ENCODE measurements at regions not wholly inside any gene's neighbourhood (a gene's known extent, or its start where the extent isn't known, plus 50 kb on each side); places are given as distances from the start of the nearest gene placed in this dataset.

DNA sequence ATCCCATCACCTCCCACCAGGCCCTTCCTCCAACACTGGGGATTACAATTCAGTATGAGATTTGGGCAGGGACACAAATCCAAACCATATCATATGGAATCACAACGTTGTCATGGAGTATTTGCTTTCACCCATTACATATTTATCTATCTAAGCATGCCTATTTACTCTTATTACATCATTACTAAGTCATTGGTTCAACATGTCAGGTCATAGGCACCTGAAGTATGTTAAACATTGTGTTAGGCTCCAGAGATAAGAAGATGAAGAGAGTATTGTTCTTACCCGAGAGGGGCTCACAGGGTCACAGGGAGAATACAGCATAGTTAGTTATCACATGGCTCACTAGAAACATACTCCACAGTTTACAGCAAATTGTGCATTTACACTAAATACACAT, 150.5 kb downstream of the TMEM161B start:
- no peak for TF ChIP-seq SOX6 (IDR thresholded peaks at IDR 0.05)
- no peak for TF ChIP-seq MECOM (CRISPR knock-in tag; IDR thresholded peaks at IDR 0.05)
- TF ChIP-seq RAD21 (CRISPR knock-in tag; conservative IDR thresholded peaks at IDR 0.05 in 1 of 2, IDR thresholded peaks at IDR 0.05 in 1 of 2) = no peak
- TF ChIP-seq CTCF (IDR thresholded peaks at IDR 0.05 in 2 of 3, conservative IDR thresholded peaks at IDR 0.05 in 1 of 3; ENCODE audit: insufficient read depth in 2 of 3, low read depth in 1 of 3, low read length in 3 of 3) = no peak
- no peak for TF ChIP-seq KLF10 (CRISPR knock-in tag; IDR thresholded peaks at IDR 0.05)
- no peak for TF ChIP-seq RBM39 (optimal IDR thresholded peaks at IDR 0.05; ENCODE audit: low read depth, low read length)
- no peak for TF ChIP-seq ZBTB11 (CRISPR knock-in tag; IDR thresholded peaks at IDR 0.05)
- no peak for TF ChIP-seq ZBTB7A (IDR thresholded peaks at IDR 0.05; ENCODE audit: borderline replicate concordance, control insufficient read depth, low read depth, low read length)
- no peak for TF ChIP-seq SP2 (IDR thresholded peaks at IDR 0.05; ENCODE audit: extremely low read depth, low read depth, low read length, poor library complexity, severe bottlenecking)
- no peak for TF ChIP-seq EP300 (IDR thresholded peaks at IDR 0.05; ENCODE audit: low read length)
- TF ChIP-seq, protein P1, sequence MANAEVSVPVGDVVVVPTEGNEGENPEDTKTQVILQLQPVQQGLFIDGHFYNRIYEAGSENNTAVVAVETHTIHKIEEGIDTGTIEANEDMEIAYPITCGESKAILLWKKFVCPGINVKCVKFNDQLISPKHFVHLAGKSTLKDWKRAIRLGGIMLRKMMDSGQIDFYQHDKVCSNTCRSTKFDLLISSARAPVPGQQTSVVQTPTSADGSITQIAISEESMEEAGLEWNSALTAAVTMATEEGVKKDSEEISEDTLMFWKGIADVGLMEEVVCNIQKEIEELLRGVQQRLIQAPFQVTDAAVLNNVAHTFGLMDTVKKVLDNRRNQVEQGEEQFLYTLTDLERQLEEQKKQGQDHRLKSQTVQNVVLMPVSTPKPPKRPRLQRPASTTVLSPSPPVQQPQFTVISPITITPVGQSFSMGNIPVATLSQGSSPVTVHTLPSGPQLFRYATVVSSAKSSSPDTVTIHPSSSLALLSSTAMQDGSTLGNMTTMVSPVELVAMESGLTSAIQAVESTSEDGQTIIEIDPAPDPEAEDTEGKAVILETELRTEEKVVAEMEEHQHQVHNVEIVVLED (CRISPR knock-in tag; IDR thresholded peaks at IDR 0.05) = no peak
- no peak for TF ChIP-seq ZNF589 (CRISPR knock-in tag; IDR thresholded peaks at IDR 0.05; ENCODE audit: low read depth)
- TF ChIP-seq RFX5 (IDR thresholded peaks at IDR 0.05; ENCODE audit: low read depth, low read length) = no peak

Data from K562 (cell line).